CD4-positive, alpha-beta T cell treated with Interferon gamma for 1 hour (primary cell): ENCODE measurements at regions not wholly inside any gene's neighbourhood (a gene's known extent, or its start where the extent isn't known, plus 50 kb on each side); places are given as distances from the start of the nearest gene placed in this dataset.
"Not testable (repeated sequence)": the region's sequence is repeated elsewhere in the genome, so short reads cannot be mapped to it uniquely, and the experiment has no call there.

Source experiments
- DNase-seq: peaks from one replicate; pipeline ENCODE4 v3.0.0-alpha.2; 2020

DNA sequence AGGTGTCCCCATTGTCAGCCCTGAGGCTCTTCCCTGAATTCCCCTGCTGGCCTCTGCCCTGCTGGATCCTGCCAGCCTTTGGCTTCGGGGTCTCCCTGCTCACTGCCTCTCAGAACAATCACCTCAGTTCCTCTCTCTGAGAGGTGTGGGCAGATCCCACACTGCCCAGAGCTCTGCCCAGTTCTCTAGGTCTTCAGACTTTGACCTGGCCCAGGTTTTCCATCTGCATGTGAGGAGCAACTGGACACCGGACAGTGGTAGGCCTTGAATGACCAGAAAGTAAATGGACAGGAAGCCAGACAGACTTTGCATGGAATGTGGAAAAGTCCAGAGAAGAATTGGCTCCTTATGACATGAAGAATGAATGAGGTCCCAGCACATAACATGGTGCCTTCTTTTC is 111.8 kb downstream of the FOXD4L6 start:
- not testable (repeated sequence) for DNase-seq

- DNase-seq = not testable (repeated sequence)
These were observed 128.4 kb downstream of the FOXD4L6 start for GRCh38 chr9:40999952-41000700.

DNA sequence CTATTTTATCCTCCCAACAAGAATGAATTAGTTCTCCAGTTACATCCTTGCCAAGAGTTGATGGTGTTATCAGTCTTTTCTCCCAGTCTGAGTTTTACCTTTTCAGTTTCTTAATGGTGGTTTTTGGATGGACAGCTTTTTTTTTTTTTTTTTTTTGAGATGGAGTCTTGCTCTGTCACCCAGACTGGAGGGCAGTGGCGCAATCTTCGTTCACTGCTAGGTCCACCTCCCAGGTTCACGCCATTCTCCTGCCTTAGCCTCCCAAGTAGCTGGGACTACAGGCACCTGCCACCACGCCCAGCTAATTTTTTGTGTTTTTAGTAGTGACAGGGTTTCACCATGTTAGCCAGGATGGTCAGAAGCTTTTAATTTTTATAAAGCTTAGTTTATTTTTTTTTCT is 133.0 kb downstream of the FOXD4L6 start:
- DNase-seq = not testable (repeated sequence)

DNA sequence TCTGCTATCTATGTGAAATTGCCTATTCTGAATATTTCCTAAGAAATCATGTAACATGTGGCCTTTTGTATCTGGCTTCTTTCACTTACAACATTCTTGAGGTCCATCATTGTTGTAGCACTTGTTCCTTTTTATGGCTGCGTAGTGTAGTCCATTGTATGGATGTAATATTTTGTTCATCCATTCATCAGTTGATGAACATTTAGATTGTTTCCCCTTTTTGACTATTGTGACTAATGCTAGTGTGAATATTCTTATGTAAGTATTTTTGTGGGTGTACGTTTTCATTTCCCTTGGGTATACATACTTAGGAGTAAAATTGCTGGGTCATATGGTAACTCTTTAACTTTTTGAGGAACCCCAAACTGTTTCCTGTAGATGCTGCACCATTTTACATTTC is 134.6 kb downstream of the FOXD4L6 start:
- not testable (repeated sequence) for DNase-seq

DNA sequence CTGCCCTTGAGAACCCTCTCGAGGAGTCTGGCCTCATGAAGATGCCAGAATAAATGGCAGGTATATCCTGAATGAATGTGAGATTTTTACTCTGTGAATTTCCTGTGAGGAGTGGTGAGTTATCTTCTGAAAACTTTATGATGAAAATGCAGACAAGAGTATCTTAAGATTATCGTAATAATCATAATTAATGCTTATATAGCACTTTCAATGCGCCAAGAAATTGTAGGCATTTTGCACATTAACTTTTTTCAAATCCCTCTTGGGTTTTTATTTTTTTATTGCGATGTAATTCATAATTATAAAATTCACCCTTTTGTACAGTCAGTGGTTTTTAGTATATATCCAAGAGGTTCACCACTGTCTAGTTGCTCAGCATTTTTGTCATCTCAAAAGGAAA is 135.1 kb downstream of the FOXD4L6 start:
- DNase-seq = not testable (repeated sequence)

DNA sequence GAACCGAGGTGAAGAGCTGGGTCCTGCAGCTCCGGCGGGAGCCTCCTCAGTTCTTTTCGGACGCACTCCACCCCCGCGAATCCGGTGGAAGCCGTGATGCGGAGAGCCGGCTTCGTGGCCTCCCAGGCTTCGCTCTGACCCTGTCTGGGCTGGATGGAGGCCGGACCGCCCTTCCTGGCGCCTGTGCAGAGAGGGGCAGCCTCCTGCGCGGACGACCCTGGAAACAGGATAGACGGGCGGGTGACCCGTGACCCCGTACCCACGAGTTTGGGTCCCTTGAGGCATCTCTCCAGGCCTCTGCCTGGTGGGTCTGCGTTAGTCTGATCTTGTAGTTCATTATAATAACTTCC is 136.0 kb downstream of the FOXD4L6 start:
- not testable (repeated sequence) for DNase-seq

- peak; percentile 98 for DNase-seq
These were observed 136.6 kb downstream of the FOXD4L6 start for GRCh38 chr9:40991741-40992471.

GRCh38 chr9:40991100-40991740 is 137.3 kb downstream of the FOXD4L6 start:
- DNase-seq = not testable (repeated sequence)

GRCh38 chr9:40986332-40986731 is 142.1 kb downstream of the FOXD4L6 start:
- not testable (repeated sequence) for DNase-seq

- not testable (repeated sequence) for DNase-seq
These were observed 153.1 kb downstream of the FOXD4L6 start for GRCh38 chr9:40975351-40975750.

DNA sequence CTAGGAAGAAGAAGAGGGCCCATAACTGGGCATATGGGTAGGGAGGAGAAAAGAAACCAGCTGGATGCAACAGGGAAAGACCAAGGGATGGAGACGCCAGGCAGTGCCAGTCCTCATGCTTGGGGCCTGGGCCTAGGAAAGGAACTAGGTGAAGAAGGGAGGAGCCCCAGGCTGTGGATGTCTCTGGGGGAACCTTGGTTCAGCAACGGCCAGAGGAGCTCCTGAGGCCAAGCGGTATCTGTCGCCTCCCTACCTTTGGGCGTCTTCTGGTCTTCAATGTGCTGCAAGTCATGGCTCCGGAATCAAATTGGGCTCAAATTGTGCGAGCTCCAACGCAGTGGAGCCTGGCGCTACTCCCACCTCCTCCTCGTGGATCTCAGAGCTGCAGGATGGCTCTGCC is 153.6 kb downstream of the FOXD4L6 start:
- DNase-seq = not testable (repeated sequence)

- DNase-seq = not testable (repeated sequence)
These were observed 156.7 kb downstream of the FOXD4L6 start for GRCh38 chr9:40971773-40972172.

DNA sequence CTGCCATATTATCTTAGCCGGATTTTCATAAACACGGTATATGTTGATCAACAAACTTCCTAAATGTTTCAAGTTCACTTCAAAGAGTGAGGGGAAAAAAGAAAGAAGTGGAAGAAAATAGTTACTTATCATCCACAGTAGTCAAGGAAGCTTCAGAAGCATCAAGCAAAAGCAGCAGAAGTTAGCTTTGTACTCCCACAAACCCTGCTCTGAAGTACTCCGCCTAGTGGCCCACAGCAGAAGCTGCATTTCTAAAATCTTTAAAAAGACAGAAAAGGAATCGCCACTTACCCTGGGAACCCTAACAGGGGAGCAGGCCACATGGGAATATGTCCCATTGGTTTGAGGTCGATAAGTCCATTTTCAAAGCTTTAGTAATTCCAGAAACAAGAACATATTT is 158.1 kb downstream of the FOXD4L6 start:
- not testable (repeated sequence) for DNase-seq

- not testable (repeated sequence) for DNase-seq
These were observed 166.0 kb downstream of the FOXD4L6 start for GRCh38 chr9:40962461-40962860.

DNA sequence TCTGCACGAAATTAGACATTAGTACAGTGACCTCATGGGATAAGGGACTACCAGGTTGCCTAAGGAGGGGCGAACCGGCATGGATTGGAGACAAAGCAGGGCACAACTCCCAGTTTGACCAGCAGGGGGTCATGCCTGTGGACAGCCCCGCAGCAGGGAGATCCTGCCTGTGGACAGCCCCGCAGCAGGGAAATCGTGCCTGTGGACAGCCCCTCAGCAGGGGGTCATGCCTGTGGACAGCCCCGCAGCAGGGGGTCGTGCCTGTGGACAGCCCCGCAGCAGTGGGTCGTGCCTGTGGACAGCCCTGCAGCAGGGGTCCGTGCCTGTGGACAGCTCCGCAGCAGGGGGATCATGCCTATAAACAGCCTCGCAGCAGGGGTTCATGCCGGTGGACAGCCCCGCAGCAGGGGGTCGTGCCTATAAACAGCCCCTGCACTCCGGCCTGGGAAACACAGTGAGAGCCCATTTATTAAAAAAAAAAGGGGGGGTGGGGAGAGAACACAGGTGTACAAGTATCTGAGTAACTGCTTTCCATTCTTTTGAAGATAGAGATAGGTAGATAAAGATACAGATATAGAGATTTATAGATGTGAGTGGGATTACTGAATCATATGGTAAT is 176.5 kb downstream of the FOXD4L6 start:
- not testable (repeated sequence) for DNase-seq

DNA sequence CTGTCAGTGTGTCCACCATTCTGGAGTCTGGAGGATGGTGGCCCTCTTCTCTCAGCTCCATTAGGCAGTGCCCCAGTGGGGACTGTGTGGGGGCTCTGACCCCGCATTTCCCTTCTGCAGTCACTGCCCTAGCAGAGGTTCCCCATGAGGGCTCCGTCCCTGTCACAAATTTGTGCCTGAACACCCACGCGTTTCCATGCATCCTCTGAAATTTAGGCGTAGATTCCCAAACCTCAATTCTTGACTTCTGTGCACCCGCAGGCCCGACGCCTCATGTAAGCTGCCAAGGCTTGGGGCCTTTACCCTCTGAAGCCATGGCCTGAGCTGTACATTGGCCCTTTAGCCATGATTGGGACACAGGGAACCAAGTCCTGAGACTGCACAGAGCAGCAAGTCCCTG is 182.3 kb downstream of the FOXD4L6 start:
- DNase-seq = not testable (repeated sequence)

- DNase-seq = not testable (repeated sequence)
These were observed 185.8 kb downstream of the FOXD4L6 start for GRCh38 chr9:40942730-40943129.

DNA sequence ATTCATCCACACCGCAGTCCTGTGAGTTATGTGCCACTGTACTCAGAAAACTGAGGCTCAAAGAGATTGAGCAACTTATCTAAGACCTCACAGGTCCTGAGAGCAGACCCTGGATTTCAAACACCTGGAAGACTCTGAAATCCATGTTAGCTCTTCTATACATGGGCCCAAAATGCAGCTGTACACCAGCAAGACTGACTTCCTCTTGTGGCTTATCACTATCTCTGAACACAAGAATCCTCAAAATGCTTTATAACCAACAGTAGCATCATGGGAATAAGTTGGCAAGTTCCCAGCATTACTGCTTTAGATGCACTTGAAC is 188.6 kb downstream of the FOXD4L6 start:
- not testable (repeated sequence) for DNase-seq

DNA sequence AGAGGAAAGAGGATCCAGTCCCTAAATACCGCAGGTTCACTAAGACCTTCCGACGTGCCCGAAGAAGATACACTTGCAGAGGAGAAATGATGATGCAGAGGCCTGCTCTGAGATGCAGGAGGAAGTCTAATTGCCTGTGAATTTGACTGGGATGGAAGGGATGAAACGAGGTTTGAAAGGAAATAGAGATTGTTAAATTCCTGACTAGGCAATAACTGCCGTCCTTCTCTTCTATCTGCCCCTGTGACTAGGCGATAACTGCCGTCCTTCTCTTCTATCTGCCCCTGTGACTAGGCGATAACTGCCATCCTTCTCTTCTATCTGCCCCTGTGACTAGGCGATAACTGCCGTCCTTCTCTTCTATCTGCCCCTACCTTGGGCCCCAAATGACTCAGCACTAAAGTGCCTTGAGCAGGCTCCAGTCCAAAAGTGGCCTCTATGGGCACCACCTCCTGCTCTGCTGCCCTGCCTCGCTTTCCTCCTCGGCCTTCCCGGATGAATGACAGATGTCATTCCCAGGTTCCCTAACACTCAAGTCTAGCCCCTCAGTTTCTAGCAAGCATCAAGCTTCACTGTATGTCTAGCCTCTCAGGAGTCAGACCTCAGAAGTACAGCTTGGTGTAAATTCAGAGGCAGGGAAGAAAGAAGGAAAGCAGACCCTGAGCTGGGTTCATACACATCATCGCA is 189.1 kb downstream of the FOXD4L6 start:
- not testable (repeated sequence) for DNase-seq

DNA sequence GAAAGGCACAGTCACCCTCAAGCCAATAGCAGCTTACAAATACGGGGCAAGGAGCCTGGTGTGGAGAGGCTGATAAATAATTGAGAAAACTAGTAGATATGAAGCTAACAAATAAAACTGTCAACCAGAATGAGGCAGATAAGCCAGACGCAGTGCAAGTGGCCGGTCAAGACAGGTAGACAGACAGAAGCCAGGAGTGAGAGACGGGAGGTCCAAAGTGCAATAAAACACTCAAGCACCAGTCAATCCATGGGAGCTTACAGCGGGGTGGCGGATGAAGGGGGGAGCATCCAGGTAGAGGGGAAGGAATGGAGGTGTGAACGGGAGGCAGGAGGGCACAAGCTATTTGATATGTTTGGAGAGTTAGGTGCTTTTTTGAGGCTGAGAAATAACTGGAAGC is 193.1 kb downstream of the FOXD4L6 start:
- DNase-seq = no peak

DNA sequence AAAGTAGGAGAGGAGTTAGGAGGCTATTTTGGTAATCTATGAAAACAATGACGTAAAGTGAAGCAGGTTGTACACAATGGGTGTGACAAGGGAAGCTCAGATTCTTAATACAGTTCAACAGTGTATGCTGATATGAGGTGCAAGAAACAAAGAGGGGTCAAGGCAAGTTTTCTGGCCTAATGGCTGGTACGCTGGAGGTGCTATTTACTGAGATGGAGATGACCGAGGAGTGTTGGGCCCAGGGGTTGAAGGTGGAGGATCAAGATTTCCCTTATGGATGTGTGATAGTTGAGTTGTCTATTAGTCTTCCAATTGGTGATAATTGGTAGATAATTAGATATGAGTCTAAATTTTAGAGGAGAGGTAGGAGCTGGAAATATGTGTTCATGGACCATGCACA is 194.0 kb downstream of the FOXD4L6 start:
- not testable (repeated sequence) for DNase-seq

DNA sequence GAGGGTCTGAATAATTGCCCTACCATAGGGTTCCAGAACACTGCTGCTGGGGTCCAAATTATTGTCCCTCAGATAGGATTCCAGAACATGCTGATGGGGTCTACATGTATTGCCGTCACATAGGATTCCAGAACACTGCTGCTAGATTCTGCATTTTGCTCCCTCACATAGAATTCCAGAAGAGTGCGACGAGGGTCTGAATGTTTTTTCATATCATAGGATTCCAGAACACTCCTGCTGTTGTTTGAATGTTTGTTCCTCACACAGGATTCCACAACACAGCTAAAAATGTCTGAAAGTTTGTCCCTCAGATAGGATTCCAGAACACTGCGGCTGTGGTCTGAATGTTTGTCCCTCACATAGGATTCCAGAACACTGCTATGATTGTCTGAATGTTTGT is 198.1 kb downstream of the FOXD4L6 start:
- DNase-seq = not testable (repeated sequence)

DNA sequence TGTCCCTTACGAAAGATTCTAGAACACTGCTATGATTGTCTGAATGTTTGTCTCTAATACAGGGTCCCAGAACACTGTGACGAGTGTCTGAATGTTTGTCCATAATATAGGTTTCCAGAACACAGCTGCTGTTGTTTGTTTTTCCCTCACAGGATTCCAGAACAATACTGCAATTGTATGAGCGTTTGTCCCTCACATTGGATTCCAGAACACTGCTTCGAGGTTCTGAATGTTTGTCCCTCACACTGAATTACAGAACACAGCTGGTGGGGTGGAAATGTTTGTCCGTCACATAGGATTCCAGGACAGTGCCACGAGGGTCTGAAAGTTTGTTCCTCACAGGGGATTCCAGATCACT is 199.0 kb downstream of the FOXD4L6 start:
- DNase-seq = not testable (repeated sequence)
